WTC11 (cell line): ENCODE measurements at regions not wholly inside any gene's neighbourhood (a gene's known extent, or its start where the extent isn't known, plus 50 kb on each side); places are given as distances from the start of the nearest gene placed in this dataset.

Experiments used
- ATAC-seq: fragments of 200-7000 bp; cut with Tn5 transposase; 2 replicates; pipeline ENCODE4 v1.10.0; 2021; ENCODE audit warnings: mild to moderate bottlenecking, moderate library complexity
- CTCF ChIA-PET: fragments of 300-600 bp; sonication (Branson Sonifier 250); formaldehyde crosslinking; loops from one replicate; lab custom pipeline; 2021; ENCODE audit warnings: antibody characterized with exemption; lab: Charles Lee
- POLR2A ChIA-PET: fragments of 350-600 bp; sonication (Branson Sonifier 250); formaldehyde crosslinking; loops from one replicate; lab custom pipeline; 2021; ENCODE audit warnings: antibody characterized with exemption; lab: Charles Lee
- DNase-seq: peaks from one replicate; pipeline ENCODE4 v3.0.0; 2021; ENCODE audit warnings: low spot score
- H3K27ac Mint-ChIP-seq: 2 replicates; pipeline ENCODE4 v1.8.0; 2021; ENCODE audit warnings: mixed read lengths
- H3K27me3 Mint-ChIP-seq: 2 replicates; pipeline ENCODE4 v1.8.0; 2021; ENCODE audit warnings: low read depth, mild to moderate bottlenecking, moderate library complexity, mixed read lengths
- H3K36me3 Mint-ChIP-seq: 2 replicates; pipeline ENCODE4 v1.8.0; 2021; ENCODE audit warnings: mixed read lengths
- H3K4me1 Mint-ChIP-seq: 2 replicates; pipeline ENCODE4 v1.8.0; 2022; ENCODE audit warnings: mixed read lengths
- H3K4me3 Mint-ChIP-seq: 2 replicates; pipeline ENCODE4 v1.8.0; 2021; ENCODE audit warnings: mild to moderate bottlenecking, moderate library complexity, mixed read lengths
- H3K9me3 Mint-ChIP-seq: 2 replicates; pipeline ENCODE4 v1.8.0; 2021; ENCODE audit warnings: mixed read lengths
- ATF2 ChIP-seq: sonication (generic); formaldehyde crosslinking; IDR thresholded peaks from 2 replicates; pipeline ENCODE4 v1.8.1; 2022; ENCODE audit warnings: low read depth, missing genetic modification reagents, borderline replicate concordance
- CREB1 ChIP-seq: sonication (generic); formaldehyde crosslinking; IDR thresholded peaks from 2 replicates; pipeline ENCODE4 v1.8.0; 2023; ENCODE audit warnings: mild to moderate bottlenecking, missing genetic modification reagents
- CTCF ChIP-seq: fragments of 200-600 bp; IDR thresholded peaks from 2 replicates; pipeline ENCODE4 v1.8.0; 2022; ENCODE audit warnings: antibody characterized with exemption
- ESRRA ChIP-seq: sonication (generic); formaldehyde crosslinking; IDR thresholded peaks from 2 replicates; pipeline ENCODE4 v1.8.1; 2022; ENCODE audit warnings: mild to moderate bottlenecking, missing genetic modification reagents, borderline replicate concordance
- FOXP4 ChIP-seq: sonication (generic); formaldehyde crosslinking; IDR thresholded peaks from 2 replicates; pipeline ENCODE4 v1.8.0; 2022; ENCODE audit warnings: mild to moderate bottlenecking, missing genetic modification reagents
- MYBL2 ChIP-seq: sonication (generic); formaldehyde crosslinking; IDR thresholded peaks from 2 replicates; pipeline ENCODE4 v1.8.1; 2023; ENCODE audit warnings: mild to moderate bottlenecking, moderate library complexity, missing genetic modification reagents
- NFYB ChIP-seq: sonication (generic); formaldehyde crosslinking; conservative IDR thresholded peaks from 2 replicates; pipeline ENCODE4 v1.8.0; 2022; ENCODE audit warnings: low read depth, missing genetic modification reagents
- NR2C2 ChIP-seq: sonication (generic); formaldehyde crosslinking; IDR thresholded peaks from 2 replicates; pipeline ENCODE4 v1.8.0; 2022; ENCODE audit warnings: mild to moderate bottlenecking, missing genetic modification reagents
- PRRX2 ChIP-seq: fragments of 250-450 bp; sonication (Bioruptor Pico); IDR thresholded peaks from 2 replicates; pipeline ENCODE4 v1.8.0; 2021; ENCODE audit warnings: mild to moderate bottlenecking
- RORB ChIP-seq: fragments of 250-450 bp; sonication (Bioruptor Pico); IDR thresholded peaks from 2 replicates; pipeline ENCODE4 v1.9.0; 2021; ENCODE audit warnings: mild to moderate bottlenecking
- SMAD3 ChIP-seq: sonication (generic); formaldehyde crosslinking; IDR thresholded peaks from 2 replicates; pipeline ENCODE4 v1.8.0; 2022; ENCODE audit warnings: missing genetic modification reagents, mild to moderate bottlenecking, borderline replicate concordance
- SOX15 ChIP-seq: fragments of 250-450 bp; sonication (Bioruptor Pico); IDR thresholded peaks from 2 replicates; pipeline ENCODE4 v1.9.0; 2021; ENCODE audit warnings: mild to moderate bottlenecking
- ZNF138 ChIP-seq: sonication (generic); formaldehyde crosslinking; conservative IDR thresholded peaks from 2 replicates; pipeline ENCODE4 v1.8.1; 2022; ENCODE audit warnings: mild to moderate bottlenecking, moderate library complexity, missing genetic modification reagents
- ZNF219 ChIP-seq: sonication (generic); formaldehyde crosslinking; IDR thresholded peaks from 2 replicates; pipeline ENCODE4 v1.8.0; 2023; ENCODE audit warnings: missing genetic modification reagents, mild to moderate bottlenecking, borderline replicate concordance
- ZNF281 ChIP-seq: sonication (generic); formaldehyde crosslinking; IDR thresholded peaks from 2 replicates; pipeline ENCODE4 v1.8.0; 2023; ENCODE audit warnings: mild to moderate bottlenecking, missing genetic modification reagents
- ZNF416 ChIP-seq: fragments of 250-450 bp; sonication (Bioruptor Pico); IDR thresholded peaks from 2 replicates; pipeline ENCODE4 v1.9.0; 2021; ENCODE audit warnings: mild to moderate bottlenecking, inconsistent platforms
- ZNF671 ChIP-seq: fragments of 250-450 bp; sonication (Bioruptor Pico); IDR thresholded peaks from 2 replicates; pipeline ENCODE4 v1.8.0; 2021; ENCODE audit warnings: mild to moderate bottlenecking
- TF ChIP-seq, protein P1 (sequence below): fragments of 250-450 bp; sonication (Bioruptor Pico); IDR thresholded peaks from 2 replicates; pipeline ENCODE4 v1.9.0; 2021; ENCODE audit warnings: moderate library complexity, mild to moderate bottlenecking, inconsistent platforms, borderline replicate concordance
- TF ChIP-seq, protein P2 (sequence below): sonication (generic); formaldehyde crosslinking; IDR thresholded peaks from 2 replicates; pipeline ENCODE4 v1.8.0; 2022; ENCODE audit warnings: mild to moderate bottlenecking, missing genetic modification reagents
- TF ChIP-seq, protein P3 (sequence below): fragments of 250-450 bp; sonication (Bioruptor Pico); IDR thresholded peaks from 2 replicates; pipeline ENCODE4 v1.9.0; 2021; ENCODE audit warnings: mild to moderate bottlenecking

GRCh38 chr5:90113108-90113507 lies 296.4 kb downstream of the CETN3 start (continued):
- TF ChIP-seq CTCF (no peak), NFYB (CRISPR knock-in tag) (no peak), ESRRA (CRISPR knock-in tag) (no peak), SMAD3 (CRISPR knock-in tag) (no peak)

DNA sequence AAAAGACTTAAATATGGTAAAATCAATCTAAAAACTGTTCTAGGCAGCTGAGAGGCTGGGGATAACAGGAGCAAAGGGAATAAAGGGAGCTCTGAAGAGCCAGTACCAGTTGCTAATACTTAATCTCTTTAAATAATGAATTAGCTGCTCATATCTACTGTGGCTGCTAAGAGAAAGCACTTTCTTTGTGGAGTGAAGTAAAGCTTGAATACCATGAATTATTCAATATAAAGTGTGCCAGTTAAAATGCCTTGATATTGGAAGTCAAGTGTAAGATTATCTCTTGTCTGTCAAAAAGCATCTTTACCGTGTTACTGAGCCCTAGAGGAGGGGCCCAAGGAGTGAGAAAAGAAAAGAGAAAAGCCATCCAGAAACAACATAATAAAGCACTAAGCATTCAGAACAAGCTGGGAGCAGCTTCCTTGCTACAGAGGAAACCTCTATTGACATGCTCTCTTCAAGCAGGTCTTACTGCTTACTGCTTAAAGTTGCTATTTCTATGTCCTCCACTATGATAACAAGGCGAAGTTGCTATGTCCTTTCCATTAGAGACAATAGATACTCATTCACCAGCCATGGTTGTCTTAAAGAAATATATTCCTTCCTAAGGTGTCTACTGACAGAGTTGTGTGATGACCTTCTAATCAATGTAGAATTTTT lies 297.4 kb downstream of the CETN3 start:
- Mint-ChIP-seq H3K27ac (peak overlapping the region; percentile 88), H3K36me3 (no peaks in the 10 kb centered on the region), H3K9me3 (no peaks in the 10 kb centered on the region), H3K4me1 (peaks cover 11% of the 10 kb centered on the region), H3K4me3 (no peak overlapping the region), H3K27me3 (no peaks in the 10 kb centered on the region)
- ATAC-seq (peak; percentile 71), DNase-seq (no peak)
- POLR2A ChIA-PET, result no interaction called here
- CTCF ChIA-PET, result interaction anchor here (0.5 kb wide), 1 partner anchor 29 kb away, joined by 4 read pairs; no protein-coding TSS in a partner anchor
- TF ChIP-seq ZNF219 (CRISPR knock-in tag) (no peak), CREB1 (CRISPR knock-in tag) (no peak), ZNF281 (CRISPR knock-in tag) (no peak), ZNF416 (CRISPR knock-in tag) (no peak), SOX15 (no peak), NR2C2 (no peak), ZNF671 (no peak), MYBL2 (no peak), FOXP4 (no peak), RORB (CRISPR knock-in tag) (no peak), ATF2 (CRISPR knock-in tag) (no peak), PRRX2 (CRISPR knock-in tag) (no peak), ZNF138 (no peak)
- TF ChIP-seq, protein P1, sequence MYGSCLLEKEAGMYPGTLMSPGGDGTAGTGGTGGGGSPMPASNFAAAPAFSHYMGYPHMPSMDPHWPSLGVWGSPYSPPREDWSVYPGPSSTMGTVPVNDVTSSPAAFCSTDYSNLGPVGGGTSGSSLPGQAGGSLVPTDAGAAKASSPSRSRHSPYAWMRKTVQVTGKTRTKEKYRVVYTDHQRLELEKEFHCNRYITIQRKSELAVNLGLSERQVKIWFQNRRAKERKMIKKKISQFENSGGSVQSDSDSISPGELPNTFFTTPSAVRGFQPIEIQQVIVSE (CRISPR knock-in tag), result no peak
- TF ChIP-seq, protein P2, sequence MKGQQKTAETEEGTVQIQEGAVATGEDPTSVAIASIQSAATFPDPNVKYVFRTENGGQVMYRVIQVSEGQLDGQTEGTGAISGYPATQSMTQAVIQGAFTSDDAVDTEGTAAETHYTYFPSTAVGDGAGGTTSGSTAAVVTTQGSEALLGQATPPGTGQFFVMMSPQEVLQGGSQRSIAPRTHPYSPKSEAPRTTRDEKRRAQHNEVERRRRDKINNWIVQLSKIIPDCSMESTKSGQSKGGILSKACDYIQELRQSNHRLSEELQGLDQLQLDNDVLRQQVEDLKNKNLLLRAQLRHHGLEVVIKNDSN (CRISPR knock-in tag), result no peak
- TF ChIP-seq, protein P3, sequence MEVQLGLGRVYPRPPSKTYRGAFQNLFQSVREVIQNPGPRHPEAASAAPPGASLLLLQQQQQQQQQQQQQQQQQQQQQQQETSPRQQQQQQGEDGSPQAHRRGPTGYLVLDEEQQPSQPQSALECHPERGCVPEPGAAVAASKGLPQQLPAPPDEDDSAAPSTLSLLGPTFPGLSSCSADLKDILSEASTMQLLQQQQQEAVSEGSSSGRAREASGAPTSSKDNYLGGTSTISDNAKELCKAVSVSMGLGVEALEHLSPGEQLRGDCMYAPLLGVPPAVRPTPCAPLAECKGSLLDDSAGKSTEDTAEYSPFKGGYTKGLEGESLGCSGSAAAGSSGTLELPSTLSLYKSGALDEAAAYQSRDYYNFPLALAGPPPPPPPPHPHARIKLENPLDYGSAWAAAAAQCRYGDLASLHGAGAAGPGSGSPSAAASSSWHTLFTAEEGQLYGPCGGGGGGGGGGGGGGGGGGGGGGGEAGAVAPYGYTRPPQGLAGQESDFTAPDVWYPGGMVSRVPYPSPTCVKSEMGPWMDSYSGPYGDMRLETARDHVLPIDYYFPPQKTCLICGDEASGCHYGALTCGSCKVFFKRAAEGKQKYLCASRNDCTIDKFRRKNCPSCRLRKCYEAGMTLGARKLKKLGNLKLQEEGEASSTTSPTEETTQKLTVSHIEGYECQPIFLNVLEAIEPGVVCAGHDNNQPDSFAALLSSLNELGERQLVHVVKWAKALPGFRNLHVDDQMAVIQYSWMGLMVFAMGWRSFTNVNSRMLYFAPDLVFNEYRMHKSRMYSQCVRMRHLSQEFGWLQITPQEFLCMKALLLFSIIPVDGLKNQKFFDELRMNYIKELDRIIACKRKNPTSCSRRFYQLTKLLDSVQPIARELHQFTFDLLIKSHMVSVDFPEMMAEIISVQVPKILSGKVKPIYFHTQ (CRISPR knock-in tag), result no peak
